PC-9 (cell line): ENCODE measurements at regions not wholly inside any gene's neighbourhood (a gene's known extent, or its start where the extent isn't known, plus 50 kb on each side); places are given as distances from the start of the nearest gene placed in this dataset.

Experiments
- EZH2 ChIP-seq: fragments of 200-600 bp; sonication (generic); IDR thresholded peaks from 2 replicates; pipeline ENCODE4 v1.8.0; 2017; ENCODE audit warnings: antibody characterized with exemption, low read depth
- TF ChIP-seq, protein P1 (sequence below): fragments of 200-600 bp; sonication (generic); conservative IDR thresholded peaks from 2 replicates; pipeline ENCODE4 v1.6.1; 2017; ENCODE audit warnings: mixed run types, antibody characterized with exemption, mild to moderate bottlenecking, moderate library complexity

DNA sequence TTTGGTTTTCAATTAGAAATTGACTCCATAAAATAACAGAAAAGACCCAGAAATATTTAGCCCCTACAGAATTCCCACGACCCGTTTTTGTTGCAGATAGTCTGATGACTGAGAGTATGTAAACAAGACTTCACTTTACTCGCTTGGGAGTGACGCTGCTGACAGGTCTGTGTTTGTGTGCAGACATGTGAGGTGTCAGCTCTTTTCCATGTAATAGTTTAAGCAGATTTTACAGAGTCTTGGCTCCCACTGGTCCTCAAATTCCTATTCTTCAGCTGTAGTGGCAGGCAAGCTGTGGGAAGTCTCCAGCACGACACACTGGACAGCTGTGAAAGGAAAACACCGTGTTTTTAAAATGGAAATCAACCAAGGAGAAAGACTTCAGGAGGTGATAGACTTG is 455.7 kb downstream of the GABRG1 start:
- no peak for TF ChIP-seq EZH2
- TF ChIP-seq, protein P1, sequence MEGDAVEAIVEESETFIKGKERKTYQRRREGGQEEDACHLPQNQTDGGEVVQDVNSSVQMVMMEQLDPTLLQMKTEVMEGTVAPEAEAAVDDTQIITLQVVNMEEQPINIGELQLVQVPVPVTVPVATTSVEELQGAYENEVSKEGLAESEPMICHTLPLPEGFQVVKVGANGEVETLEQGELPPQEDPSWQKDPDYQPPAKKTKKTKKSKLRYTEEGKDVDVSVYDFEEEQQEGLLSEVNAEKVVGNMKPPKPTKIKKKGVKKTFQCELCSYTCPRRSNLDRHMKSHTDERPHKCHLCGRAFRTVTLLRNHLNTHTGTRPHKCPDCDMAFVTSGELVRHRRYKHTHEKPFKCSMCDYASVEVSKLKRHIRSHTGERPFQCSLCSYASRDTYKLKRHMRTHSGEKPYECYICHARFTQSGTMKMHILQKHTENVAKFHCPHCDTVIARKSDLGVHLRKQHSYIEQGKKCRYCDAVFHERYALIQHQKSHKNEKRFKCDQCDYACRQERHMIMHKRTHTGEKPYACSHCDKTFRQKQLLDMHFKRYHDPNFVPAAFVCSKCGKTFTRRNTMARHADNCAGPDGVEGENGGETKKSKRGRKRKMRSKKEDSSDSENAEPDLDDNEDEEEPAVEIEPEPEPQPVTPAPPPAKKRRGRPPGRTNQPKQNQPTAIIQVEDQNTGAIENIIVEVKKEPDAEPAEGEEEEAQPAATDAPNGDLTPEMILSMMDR: no peak
